Esophagus muscularis mucosa (tissue), 4 donors: ENCODE measurements at regions not wholly inside any gene's neighbourhood (a gene's known extent, or its start where the extent isn't known, plus 50 kb on each side); places are given as distances from the start of the nearest gene placed in this dataset.
A peak's percentile ranks its signal among the peaks of the same experiment; 100 is the strongest.

Source experiments
- DNase-seq: peaks from one replicate; pipeline ENCODE4 v3.0.0-alpha.2; 2017; ENCODE audit errors: extremely low spot score
- H3K27ac ChIP-seq, 4 donors: fragments of 200-600 bp; sonication (generic); replicated peaks in 1 of 4; 1 replicate in 3 of 4; 2 replicates in 1 of 4; pipeline ENCODE4 v1.5.1; 2016 to 2019; ENCODE audit warnings: mild to moderate bottlenecking in 1 of 4
- H3K27me3 ChIP-seq, 4 donors: fragments of 200-600 bp; sonication (generic); one replicate each; pipeline versions ENCODE4 v1.5.1 to v1.6.0; 2016 to 2019
- H3K36me3 ChIP-seq, 4 donors: fragments of 200-600 bp; sonication (generic); one replicate each; pipeline ENCODE4 v1.5.1; 2016 to 2019
- H3K4me1 ChIP-seq, 4 donors: fragments of 200-600 bp; sonication (generic); one replicate each; pipeline ENCODE4 v1.5.1; 2016 to 2019
- H3K4me3 ChIP-seq, 4 donors: fragments of 200-600 bp; sonication (generic); 1 replicate in 2 of 4; 2 replicates in 2 of 4; pipeline ENCODE4 v1.5.1; 2016 to 2019; ENCODE audit warnings: mild to moderate bottlenecking in 4 of 4, moderate library complexity in 1 of 4
- H3K9me3 ChIP-seq, 4 donors: fragments of 200-600 bp; sonication (generic); 1 replicate in 3 of 4; 2 replicates in 1 of 4; pipeline ENCODE4 v1.5.1; 2016 to 2019
- CTCF ChIP-seq, 3 experiments: fragments of 200-600 bp in 2 of 3; fragments of 450-650 bp in 1 of 3; sonication (generic) in 2 of 3; IDR thresholded peaks; one replicate each; pipeline ENCODE4 v1.5.1; 2017 to 2019; ENCODE audit warnings: antibody characterized with exemption in 3 of 3, mild to moderate bottlenecking in 2 of 3, moderate library complexity in 1 of 3
- EP300 ChIP-seq: sonication (generic); formaldehyde crosslinking; IDR thresholded peaks from one replicate; pipeline ENCODE4 v1.6.1; 2017; ENCODE audit warnings: antibody characterized with exemption
- POLR2A ChIP-seq: fragments of 450-650 bp; IDR thresholded peaks from one replicate; pipeline ENCODE4 v1.6.1; 2017; ENCODE audit warnings: antibody characterized with exemption, moderate library complexity, mild to moderate bottlenecking, low read depth
- POLR2AphosphoS5 ChIP-seq, 2 donors: sonication (generic); formaldehyde crosslinking; IDR thresholded peaks; one replicate each; pipeline ENCODE4 v1.6.1; 2017; ENCODE audit warnings: antibody characterized with exemption in 2 of 2
- WGBS: methylation state at CpG from one replicate; pipeline ENCODE4 v1.1.5; 2018; 5-methylcytosine and 5-hydroxymethylcytosine counted together
- intact Hi-C: fragments of 100-400 bp; cut with DNase I; formaldehyde crosslinking; loops from one replicate; pipeline ENCODE4 v1.15.1; 2023

DNA sequence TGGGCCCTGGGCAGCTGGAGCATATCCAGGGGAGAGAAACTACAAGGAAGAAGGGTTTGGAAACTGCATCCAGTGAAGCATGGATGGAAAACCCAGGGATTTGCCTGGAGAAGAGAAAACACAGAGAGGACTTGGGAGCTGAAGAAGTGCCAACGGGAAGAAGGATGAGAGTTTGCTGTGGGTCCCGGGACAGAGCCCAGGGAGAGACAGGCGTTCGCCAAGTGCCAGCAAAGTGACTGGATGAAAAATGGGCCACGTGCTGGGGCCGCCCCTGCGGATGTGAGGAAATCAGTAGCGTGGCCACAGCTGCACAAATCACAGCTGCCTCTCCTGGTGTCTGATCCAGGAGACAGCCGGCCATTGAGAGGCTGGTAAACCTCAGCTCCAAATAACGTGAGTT is 70.4 kb downstream of the HES1 start:
- intact Hi-C loops, result loop anchor here (5.0 to 10.0 kb wide), 3 partner anchors 56 to 111 kb away; no protein-coding TSS in a partner anchor
- Histone ChIP-seq H3K9me3 (no peaks in the 10 kb centered on the region), H3K27ac (peak overlapping the region in 1 of 4 donors; percentile 33), H3K4me3 (no peak overlapping the region), H3K27me3 (peaks cover 0 to 21% (median 9%) of the 10 kb centered on the region in 4 donors), H3K36me3 (no peaks in the 10 kb centered on the region), H3K4me1 (peaks cover 0 to 30% (median 25%) of the 10 kb centered on the region in 4 donors)
- TF ChIP-seq EP300 (no peak), POLR2AphosphoS5 (IDR thresholded peaks at IDR 0.05) (peak; percentile 71 to 80), CTCF (IDR thresholded peaks at IDR 0.05) (peak in 1 of 3 experiments; percentile 3), POLR2A (no peak)
- WGBS, result 3% methylated on average over 10 of the region's 10 CpGs
- peak; percentile 93 for DNase-seq

- H3K36me3 ChIP-seq, result no peaks in the 10 kb centered on the region
- peaks cover 0 to 11% (median 5%) of the 10 kb centered on the region in 4 donors for H3K27me3 ChIP-seq
- H3K4me3 ChIP-seq, result no peak overlapping the region
- no peak overlapping the region for H3K27ac ChIP-seq
- no peak for DNase-seq
- TF ChIP-seq CTCF (IDR thresholded peaks at IDR 0.05), result no peak
- no peak for TF ChIP-seq EP300
- no peak for TF ChIP-seq POLR2A
- no peak for TF ChIP-seq POLR2AphosphoS5 (IDR thresholded peaks at IDR 0.05)
- H3K4me1 ChIP-seq, result peaks cover 0 to 37% (median 34%) of the 10 kb centered on the region in 4 donors
- intact Hi-C loops, result loop anchor here (5.0 to 10.0 kb wide), 3 partner anchors 54 to 109 kb away; no protein-coding TSS in a partner anchor
- WGBS, result 87% methylated on average over 3 of the region's 3 CpGs
- no peaks in the 10 kb centered on the region for H3K9me3 ChIP-seq
Observed at GRCh38 chr3:194208709-194209108, 72.8 kb downstream of the HES1 start.

DNA sequence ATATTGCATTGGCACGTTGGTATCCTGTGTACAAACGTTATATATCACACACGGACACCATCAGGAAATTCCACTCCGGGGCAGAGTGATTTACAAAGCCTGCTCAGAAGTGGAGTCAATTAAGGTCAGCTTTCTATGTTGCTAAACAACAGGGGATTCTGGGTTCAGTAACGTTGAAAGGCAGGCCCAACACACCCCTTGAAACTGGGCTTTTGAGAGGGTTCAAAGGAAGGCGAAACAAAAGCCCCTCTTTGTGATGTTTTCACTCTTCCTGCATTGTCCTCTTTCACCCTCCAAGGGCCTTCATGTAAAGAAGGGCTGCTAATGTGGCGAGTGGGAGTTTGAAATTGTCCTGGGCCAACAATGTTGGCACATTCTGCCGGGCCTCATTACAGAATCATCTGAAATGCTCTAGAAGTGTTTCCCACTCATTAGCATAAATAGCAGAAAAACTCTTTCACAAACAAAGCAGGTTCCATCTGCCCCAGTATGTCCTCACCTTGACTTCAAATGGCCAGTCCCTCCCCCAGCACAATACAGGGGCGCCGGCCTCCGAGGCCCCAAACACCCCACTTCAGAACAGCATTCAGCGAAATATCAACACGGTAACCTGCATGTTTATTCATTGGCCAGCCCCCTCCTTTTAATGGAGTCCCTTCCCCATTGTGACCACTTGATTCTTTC is 76.4 kb downstream of the HES1 start:
- H3K4me1 ChIP-seq, result peaks cover 0 to 12% (median 11%) of the 10 kb centered on the region in 4 donors
- intact Hi-C loops, result no loop called here
- H3K4me3 ChIP-seq, result no peak overlapping the region
- no peak for DNase-seq
- no peaks in the 10 kb centered on the region for H3K27me3 ChIP-seq
- no peak for TF ChIP-seq POLR2A
- TF ChIP-seq POLR2AphosphoS5 (IDR thresholded peaks at IDR 0.05), result no peak
- TF ChIP-seq CTCF (IDR thresholded peaks at IDR 0.05), result no peak
- no peak for TF ChIP-seq EP300
- 79% methylated on average over 13 of the region's 13 CpGs for WGBS
- H3K9me3 ChIP-seq, result no peaks in the 10 kb centered on the region
- H3K27ac ChIP-seq, result no peak overlapping the region
- no peaks in the 10 kb centered on the region for H3K36me3 ChIP-seq

DNA sequence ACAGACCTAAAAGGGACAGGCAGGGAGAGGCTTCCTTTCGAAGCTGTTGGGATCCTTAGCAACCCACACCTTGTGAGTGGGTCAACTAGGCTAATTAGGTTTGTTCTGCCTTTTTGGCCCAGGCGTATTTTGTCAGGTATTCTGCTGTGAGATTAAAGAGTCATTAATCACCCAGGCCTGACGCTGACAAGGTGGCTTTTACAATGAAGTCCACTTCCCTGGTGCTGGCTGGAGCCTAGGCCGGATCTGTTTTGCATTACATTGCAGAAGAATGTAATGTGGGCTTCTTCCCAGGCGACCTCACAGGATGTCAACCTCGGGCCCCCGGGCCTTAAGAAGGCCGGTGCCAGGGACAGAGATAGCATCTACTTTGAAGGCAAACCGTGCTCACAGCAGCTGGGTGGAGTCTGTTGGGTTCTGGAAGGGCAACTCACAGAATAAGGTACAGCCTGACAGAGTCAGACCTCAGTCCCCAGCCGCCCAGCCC is 76.9 kb downstream of the HES1 start:
- Histone ChIP-seq H3K4me3 (no peak overlapping the region), H3K4me1 (peaks cover 0 to 12% (median 11%) of the 10 kb centered on the region in 4 donors), H3K36me3 (no peaks in the 10 kb centered on the region), H3K9me3 (no peaks in the 10 kb centered on the region), H3K27me3 (no peaks in the 10 kb centered on the region), H3K27ac (no peak overlapping the region)
- no peak for DNase-seq
- TF ChIP-seq CTCF (IDR thresholded peaks at IDR 0.05), result no peak
- no peak for TF ChIP-seq POLR2A
- no peak for TF ChIP-seq EP300
- no peak for TF ChIP-seq POLR2AphosphoS5 (IDR thresholded peaks at IDR 0.05)
- intact Hi-C loops, result no loop called here
- 57% methylated on average over 8 of the region's 10 CpGs for WGBS
